Panc1 (cell line): ENCODE measurements at regions not wholly inside any gene's neighbourhood (a gene's known extent, or its start where the extent isn't known, plus 50 kb on each side); places are given as distances from the start of the nearest gene placed in this dataset.

ENCODE experiments used
- CTCF ChIP-seq: fragments of 450-650 bp; IDR thresholded peaks from 2 replicates; pipeline ENCODE4 v1.5.1; 2017; ENCODE audit warnings: mild to moderate bottlenecking
- POLR2AphosphoS5 ChIP-seq: IDR thresholded peaks from 2 replicates; pipeline ENCODE4 v1.6.1; 2012; ENCODE audit warnings: mild to moderate bottlenecking, low read depth, low read length, moderate library complexity
- REST ChIP-seq, 2 experiments: IDR thresholded peaks; 2 replicates each; pipeline ENCODE4 v1.6.1; 2011 to 2012; ENCODE audit warnings: low read depth in 2 of 2, control low read depth in 1 of 2, low read length in 1 of 2, mild to moderate bottlenecking in 1 of 2, moderate library complexity in 1 of 2; ENCODE audit not compliant: insufficient read depth in 1 of 2

DNA sequence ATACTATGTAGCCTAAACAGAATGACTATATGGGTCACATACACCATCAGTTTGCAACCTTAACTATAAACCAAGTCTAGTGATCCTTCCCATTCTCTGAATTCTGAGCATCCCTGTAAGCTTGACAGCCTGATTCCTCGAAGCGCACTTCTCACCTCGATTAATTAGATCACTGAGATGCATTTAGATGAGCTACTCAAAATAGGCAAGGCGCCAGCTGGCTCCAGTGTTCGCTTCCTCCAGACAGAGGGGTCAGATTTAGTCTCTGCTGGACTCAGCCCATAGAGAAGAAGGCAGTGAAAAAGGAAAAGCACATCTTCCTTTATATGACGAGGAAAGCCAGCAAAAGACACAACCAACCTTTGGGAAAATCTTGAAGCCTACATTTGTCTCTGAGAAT, 371.5 kb downstream of the MLLT3 start:
- no peak for TF ChIP-seq CTCF
- no peak for TF ChIP-seq POLR2AphosphoS5
- no peak for TF ChIP-seq REST (IDR thresholded peaks at IDR 0.05; ENCODE audit: insufficient read depth in 1 of 2, low read depth in 2 of 2, low read length in 1 of 2)
